ENCODE measurements at regions not wholly inside any gene's neighbourhood (a gene's known extent, or its start where the extent isn't known, plus 50 kb on each side); places are given as distances from the start of the nearest gene placed in this dataset.

GRCh38 chr3:152174876-152175527 is 93.7 kb upstream of the MBNL1 start:
- peaks cover 2% of the 10 kb centered on the region for H3K36me3 Mint-ChIP-seq (ENCODE audit: low read depth)
- intact Hi-C loops (cut with micrococcal nuclease), result no loop called here
- H3K27me3 Mint-ChIP-seq, result peaks cover 12% of the 10 kb centered on the region
- no peaks in the 10 kb centered on the region for H3K9me3 Mint-ChIP-seq
- H3K27ac Mint-ChIP-seq, result no peak overlapping the region
- no peak for DNase-seq
- H3K4me1 Mint-ChIP-seq, result peaks cover 8% of the 10 kb centered on the region
- H3K4me3 Mint-ChIP-seq, result no peak overlapping the region

GRCh38 chr3:152175528-152175889 is 93.2 kb upstream of the MBNL1 start:
- no peaks in the 10 kb centered on the region for H3K9me3 Mint-ChIP-seq
- DNase-seq, result no peak
- no peak overlapping the region for H3K27ac Mint-ChIP-seq
- no peak overlapping the region for H3K4me3 Mint-ChIP-seq
- H3K36me3 Mint-ChIP-seq (ENCODE audit: low read depth), result peaks cover 2% of the 10 kb centered on the region
- peaks cover 12% of the 10 kb centered on the region for H3K27me3 Mint-ChIP-seq
- H3K4me1 Mint-ChIP-seq, result peaks cover 10% of the 10 kb centered on the region
- intact Hi-C loops (cut with micrococcal nuclease), result no loop called here

- no peak overlapping the region for H3K27ac Mint-ChIP-seq
- H3K9me3 Mint-ChIP-seq, result no peaks in the 10 kb centered on the region
- H3K4me3 Mint-ChIP-seq, result no peak overlapping the region
- intact Hi-C loops (cut with micrococcal nuclease), result no loop called here
- H3K4me1 Mint-ChIP-seq, result peaks cover 10% of the 10 kb centered on the region
- H3K36me3 Mint-ChIP-seq (ENCODE audit: low read depth), result peaks cover 2% of the 10 kb centered on the region
- peaks cover 12% of the 10 kb centered on the region for H3K27me3 Mint-ChIP-seq
- DNase-seq, result no peak
Measured at GRCh38 chr3:152176241-152176640, 92.5 kb upstream of the MBNL1 start.

DNA sequence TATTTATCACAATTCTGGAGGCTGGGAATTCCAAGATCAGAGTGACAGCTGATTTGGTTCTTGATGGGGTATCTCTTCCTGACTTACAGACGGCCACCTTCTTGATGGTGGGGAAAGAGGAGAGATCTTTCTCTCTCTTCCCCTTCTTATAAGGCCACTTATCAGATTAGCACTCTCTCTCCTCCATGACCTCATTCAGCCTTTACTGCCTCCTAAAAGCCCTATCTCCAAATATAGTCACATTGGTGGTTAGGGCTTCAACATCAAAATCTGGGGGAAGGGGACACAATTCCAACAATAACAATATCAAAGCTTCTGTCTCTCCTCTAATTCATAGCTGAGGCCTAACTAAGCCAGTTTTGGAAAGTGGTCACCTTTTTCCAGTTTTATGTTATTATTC is 91.7 kb upstream of the MBNL1 start:
- intact Hi-C loops (cut with micrococcal nuclease), result no loop called here
- Mint-ChIP-seq H3K27ac (no peak overlapping the region), H3K9me3 (no peaks in the 10 kb centered on the region), H3K36me3 (ENCODE audit: low read depth) (no peaks in the 10 kb centered on the region), H3K4me1 (peaks cover 10% of the 10 kb centered on the region), H3K4me3 (no peak overlapping the region), H3K27me3 (peaks cover 12% of the 10 kb centered on the region)
- DNase-seq, result no peak

DNA sequence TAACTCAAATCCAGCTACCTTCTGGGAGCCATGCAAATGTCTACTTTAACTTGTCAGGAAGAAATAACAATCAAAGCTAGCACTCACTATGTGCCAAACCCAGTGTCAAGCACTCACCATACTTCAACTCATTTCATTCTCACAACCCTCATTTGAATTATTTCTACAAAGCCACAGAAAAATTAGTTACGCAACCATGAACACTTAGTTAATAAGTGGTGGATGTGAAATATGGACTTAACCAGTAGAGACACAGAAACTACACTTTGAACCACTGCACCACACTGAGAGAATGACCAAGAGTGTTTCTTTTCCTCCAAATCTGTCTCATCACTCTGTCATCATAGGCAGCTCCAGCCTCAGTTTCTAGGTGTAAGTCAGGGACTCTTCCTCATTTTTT is 91.0 kb upstream of the MBNL1 start:
- no peaks in the 10 kb centered on the region for H3K9me3 Mint-ChIP-seq
- no peak overlapping the region for H3K27ac Mint-ChIP-seq
- no peak overlapping the region for H3K4me3 Mint-ChIP-seq
- H3K4me1 Mint-ChIP-seq, result peaks cover 14% of the 10 kb centered on the region
- intact Hi-C loops (cut with micrococcal nuclease), result no loop called here
- DNase-seq, result no peak
- H3K27me3 Mint-ChIP-seq, result peaks cover 12% of the 10 kb centered on the region
- H3K36me3 Mint-ChIP-seq (ENCODE audit: low read depth), result peaks cover 1% of the 10 kb centered on the region

GRCh38 chr3:152183473-152183872 is 85.3 kb upstream of the MBNL1 start:
- Mint-ChIP-seq H3K4me1 (peaks cover 38% of the 10 kb centered on the region), H3K36me3 (ENCODE audit: low read depth) (peaks cover 1% of the 10 kb centered on the region), H3K9me3 (no peaks in the 10 kb centered on the region), H3K27me3 (no peaks in the 10 kb centered on the region), H3K4me3 (no peak overlapping the region), H3K27ac (no peak overlapping the region)
- intact Hi-C loops (cut with micrococcal nuclease), result loop anchor here (5.0 kb wide), 1 partner anchor 289 kb away; no protein-coding TSS in a partner anchor
- peak; percentile 81 for DNase-seq

DNA sequence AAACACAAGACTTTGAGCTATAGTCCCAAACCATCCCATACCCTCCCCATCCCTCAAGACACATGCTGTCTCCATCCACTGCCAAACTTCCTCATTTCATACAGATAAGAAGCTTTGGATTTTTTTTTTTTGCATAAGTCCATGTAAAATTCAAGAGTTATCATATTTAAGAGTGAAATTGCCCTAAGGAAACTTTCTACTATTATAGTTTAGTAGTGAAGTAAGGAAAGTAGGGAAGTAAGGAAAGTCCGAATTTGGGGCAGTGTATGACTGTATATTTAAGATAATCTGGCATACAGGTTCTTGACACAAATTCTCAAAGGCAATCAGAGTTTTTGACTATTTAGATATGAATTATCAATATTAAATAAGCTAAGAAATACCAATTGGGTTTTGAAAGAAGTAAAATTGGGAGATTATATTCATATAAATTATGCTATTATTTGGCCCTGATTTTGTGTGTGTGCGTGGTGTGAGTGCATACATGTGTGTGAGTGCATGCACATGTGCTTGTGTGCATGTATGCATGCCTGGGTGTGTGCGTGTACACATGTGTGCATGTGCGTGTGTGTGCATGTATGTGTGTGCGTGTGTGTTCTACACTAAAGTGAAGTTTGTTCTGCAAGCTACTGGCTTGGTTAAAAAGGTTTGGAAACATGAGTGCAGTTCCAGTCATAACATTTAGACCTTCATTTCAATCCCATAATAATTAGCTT is 83.6 kb upstream of the MBNL1 start:
- peaks cover 42% of the 10 kb centered on the region for H3K4me1 Mint-ChIP-seq
- H3K36me3 Mint-ChIP-seq (ENCODE audit: low read depth), result peaks cover 1% of the 10 kb centered on the region
- H3K27ac Mint-ChIP-seq, result no peak overlapping the region
- peak; percentile 43 for DNase-seq
- no peaks in the 10 kb centered on the region for H3K9me3 Mint-ChIP-seq
- intact Hi-C loops (cut with micrococcal nuclease), result loop anchor here (5.0 kb wide), 1 partner anchor 287 kb away; no protein-coding TSS in a partner anchor
- no peak overlapping the region for H3K4me3 Mint-ChIP-seq
- H3K27me3 Mint-ChIP-seq, result no peaks in the 10 kb centered on the region

DNA sequence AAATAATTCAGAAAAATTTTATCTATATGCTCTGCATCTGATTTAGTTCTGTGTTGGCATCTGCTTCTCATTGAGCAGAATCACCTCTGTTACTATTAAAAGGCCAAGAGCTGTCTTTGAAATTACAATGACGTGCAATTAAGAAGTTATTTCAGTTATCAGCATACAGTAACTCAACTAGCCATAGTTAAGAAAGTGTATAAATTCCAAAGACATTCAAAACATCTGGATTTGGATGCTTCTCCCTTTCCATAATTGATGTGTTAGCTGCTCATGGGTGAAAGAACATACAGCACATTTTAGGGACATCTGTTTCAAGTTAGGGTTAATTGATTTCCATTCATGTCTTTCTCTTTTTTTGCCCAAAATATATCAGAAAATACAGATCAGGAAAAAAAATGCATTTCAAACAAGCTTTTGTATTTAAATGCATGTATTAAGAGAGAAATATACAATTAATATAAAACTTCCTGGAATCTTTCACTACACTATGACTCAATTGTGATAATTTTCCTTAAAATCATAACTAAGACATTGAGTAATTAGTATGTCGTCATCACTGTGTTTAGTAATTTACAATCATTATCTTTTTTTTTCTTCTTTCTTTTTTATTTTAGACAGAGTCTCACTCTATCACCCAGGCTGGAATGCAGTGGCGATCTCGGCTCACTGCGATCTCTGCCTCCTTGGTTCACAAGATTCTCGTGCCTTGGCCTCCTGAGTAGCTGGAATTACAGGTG is 82.7 kb upstream of the MBNL1 start:
- no peak overlapping the region for H3K4me3 Mint-ChIP-seq
- DNase-seq, result no peak
- no peaks in the 10 kb centered on the region for H3K27me3 Mint-ChIP-seq
- H3K27ac Mint-ChIP-seq, result no peak overlapping the region
- intact Hi-C loops (cut with micrococcal nuclease), result no loop called here
- no peaks in the 10 kb centered on the region for H3K9me3 Mint-ChIP-seq
- H3K36me3 Mint-ChIP-seq (ENCODE audit: low read depth), result peaks cover 1% of the 10 kb centered on the region
- peaks cover 49% of the 10 kb centered on the region for H3K4me1 Mint-ChIP-seq

DNA sequence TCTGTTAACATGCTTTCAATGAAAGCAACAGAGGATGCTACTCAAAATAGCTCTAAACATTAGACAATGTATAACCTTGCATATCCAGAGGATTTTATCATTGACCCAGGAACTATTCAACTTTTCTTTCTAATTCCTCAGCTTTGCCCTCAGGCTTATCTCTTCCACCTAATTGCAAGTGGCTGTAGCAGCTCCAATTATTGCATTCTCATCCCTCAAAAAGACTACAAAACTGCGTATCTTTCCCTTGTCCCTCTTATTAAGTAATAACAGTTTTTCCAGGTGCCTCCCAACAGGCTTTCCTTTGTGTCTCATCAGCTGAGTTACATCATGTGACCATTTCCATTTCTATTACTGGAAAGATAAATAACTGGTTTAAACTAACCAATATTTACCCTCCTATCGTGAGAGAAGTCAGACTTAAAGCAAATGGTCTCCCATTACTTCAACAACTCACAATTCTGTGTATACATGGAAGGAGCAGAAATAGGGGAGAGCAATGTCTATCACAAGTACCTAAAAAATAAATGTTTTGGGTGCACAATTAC is 78.0 kb upstream of the MBNL1 start:
- Mint-ChIP-seq H3K4me1 (peaks cover 55% of the 10 kb centered on the region), H3K9me3 (no peaks in the 10 kb centered on the region), H3K4me3 (no peak overlapping the region), H3K36me3 (ENCODE audit: low read depth) (no peaks in the 10 kb centered on the region), H3K27me3 (no peaks in the 10 kb centered on the region), H3K27ac (no peak overlapping the region)
- intact Hi-C loops (cut with micrococcal nuclease), result loop anchor here (5.0 kb wide), 1 partner anchor 883 kb away; no protein-coding TSS in a partner anchor
- peak; percentile 47 for DNase-seq

GRCh38 chr3:152192050-152192449 is 76.7 kb upstream of the MBNL1 start:
- Mint-ChIP-seq H3K27ac (peak overlapping the region; percentile 73), H3K4me3 (peak overlapping the region; percentile 69), H3K9me3 (no peaks in the 10 kb centered on the region), H3K4me1 (peaks cover 65% of the 10 kb centered on the region), H3K36me3 (ENCODE audit: low read depth) (no peaks in the 10 kb centered on the region), H3K27me3 (no peaks in the 10 kb centered on the region)
- peak; percentile 81 for DNase-seq
- intact Hi-C loops (cut with micrococcal nuclease), result loop anchor here (2.0 to 5.0 kb wide), 3 partner anchors 65 to 885 kb away; no protein-coding TSS in a partner anchor

DNA sequence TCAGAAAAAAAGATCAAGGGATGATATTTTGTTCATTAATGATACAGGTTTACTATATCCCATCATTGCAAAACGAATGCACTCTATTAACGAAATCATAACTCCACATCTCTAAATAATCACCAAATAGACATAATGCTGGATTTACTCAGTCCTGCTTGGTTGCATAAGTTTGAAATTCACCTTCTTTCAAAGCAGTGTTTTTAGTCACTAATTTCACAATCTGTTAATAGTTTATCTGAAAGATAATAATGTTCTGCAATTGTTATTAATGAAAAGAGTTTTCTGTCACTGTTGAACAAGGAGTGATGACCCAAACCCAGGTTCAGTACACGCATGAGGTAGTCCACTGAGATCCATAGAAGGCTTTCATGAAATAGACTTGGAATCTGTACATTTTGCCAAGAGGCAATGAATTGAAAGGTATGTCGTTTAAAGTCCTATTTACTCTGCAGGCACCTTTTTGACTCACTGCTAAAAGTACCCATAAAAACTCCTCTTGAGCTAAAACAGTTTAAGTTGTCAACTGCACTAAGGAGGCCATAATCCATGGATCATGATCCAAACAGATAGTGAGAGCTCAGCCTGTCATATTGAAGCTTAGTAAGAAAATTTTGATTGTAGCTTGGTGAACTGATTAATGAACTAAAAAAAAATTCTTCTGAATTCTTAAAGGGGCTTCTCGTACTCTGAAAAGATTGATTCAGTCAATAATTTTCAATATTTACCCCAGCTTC is 75.6 kb upstream of the MBNL1 start:
- intact Hi-C loops (cut with micrococcal nuclease), result loop anchor here (1.0 to 5.0 kb wide), 4 partner anchors 16 to 886 kb away; no protein-coding TSS in a partner anchor
- H3K36me3 Mint-ChIP-seq (ENCODE audit: low read depth), result no peaks in the 10 kb centered on the region
- no peaks in the 10 kb centered on the region for H3K27me3 Mint-ChIP-seq

DNA sequence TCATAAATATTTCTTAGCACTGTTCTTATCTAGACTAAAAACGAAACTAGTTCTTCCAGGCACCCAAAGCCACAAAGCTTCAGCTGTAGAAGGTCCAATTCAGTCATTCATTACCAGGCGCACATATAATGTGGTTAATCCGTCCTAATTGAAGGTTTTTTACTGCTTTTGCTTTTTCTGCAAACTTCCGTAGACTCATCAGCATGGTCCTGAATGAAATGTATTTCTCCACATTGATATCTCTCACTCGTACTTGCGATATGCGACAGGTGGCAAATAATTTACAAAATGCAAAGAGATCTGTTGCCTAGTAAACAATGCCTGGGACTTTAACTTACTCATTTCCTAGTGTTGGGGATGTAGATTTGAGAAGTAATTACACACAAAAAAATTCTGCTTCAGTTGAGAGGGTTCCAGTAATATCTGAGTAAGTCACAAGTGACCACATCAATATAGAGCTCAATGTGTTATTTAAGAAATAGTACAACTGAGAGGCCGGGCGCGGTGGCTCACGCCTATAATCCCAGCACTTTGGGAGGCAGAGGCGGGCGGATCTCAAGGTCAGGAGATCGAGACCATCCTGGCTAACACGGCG is 75.0 kb upstream of the MBNL1 start:
- intact Hi-C loops (cut with micrococcal nuclease), result loop anchor here (1.0 to 5.0 kb wide), 5 partner anchors 11 to 886 kb away; no protein-coding TSS in a partner anchor
- Mint-ChIP-seq H3K4me3 (peak overlapping the region; percentile 87), H3K27ac (peak overlapping the region; percentile 96), H3K36me3 (ENCODE audit: low read depth) (no peaks in the 10 kb centered on the region), H3K27me3 (no peaks in the 10 kb centered on the region), H3K9me3 (no peaks in the 10 kb centered on the region), H3K4me1 (peaks cover 68% of the 10 kb centered on the region)
- peak; percentile 82 for DNase-seq

More for the DNA sequence above, 75.6 kb upstream of the MBNL1 start:
- Mint-ChIP-seq H3K4me1 (peaks cover 69% of the 10 kb centered on the region), H3K27ac (peak overlapping the region; percentile 96), H3K4me3 (peak overlapping the region; percentile 87), H3K9me3 (no peaks in the 10 kb centered on the region)
- DNase-seq, result peak; percentile 57

- intact Hi-C loops (cut with micrococcal nuclease), result loop anchor here (5.0 kb wide), 1 partner anchor 247 kb away; no protein-coding TSS in a partner anchor
- H3K4me3 Mint-ChIP-seq, result peak overlapping the region; percentile 34
- H3K27ac Mint-ChIP-seq, result peak overlapping the region; percentile 51
- H3K4me1 Mint-ChIP-seq, result peaks cover 70% of the 10 kb centered on the region
- H3K27me3 Mint-ChIP-seq, result no peaks in the 10 kb centered on the region
- peak; percentile 63 for DNase-seq
- no peaks in the 10 kb centered on the region for H3K36me3 Mint-ChIP-seq (ENCODE audit: low read depth)
- no peaks in the 10 kb centered on the region for H3K9me3 Mint-ChIP-seq
Measured at GRCh38 chr3:152195206-152195605, 73.5 kb upstream of the MBNL1 start.
